ENCODE measurements at regions not wholly inside any gene's neighbourhood (a gene's known extent, or its start where the extent isn't known, plus 50 kb on each side); places are given as distances from the start of the nearest gene placed in this dataset.

GRCh38 chr13:22487932-22488331, 692.8 kb upstream of the SGCG start:
- H3K4me1 Mint-ChIP-seq, result no peaks in the 10 kb centered on the region
- ATAC-seq (ENCODE audit: low read depth), result no peak
- intact Hi-C loops (cut with micrococcal nuclease), result no loop called here
- ChIA-PET POLR2A (no interaction called here), CTCF (no interaction called here)
- no peaks in the 10 kb centered on the region for H3K36me3 Mint-ChIP-seq (ENCODE audit: low read depth)
- H3K9me3 Mint-ChIP-seq, result peaks cover 2% of the 10 kb centered on the region
- no peak for DNase-seq
- H3K4me3 Mint-ChIP-seq, result no peak overlapping the region
- TF ChIP-seq CTCF (IDR thresholded peaks at IDR 0.05), result no peak
- no peaks in the 10 kb centered on the region for H3K27me3 Mint-ChIP-seq
- H3K27ac Mint-ChIP-seq, result no peak overlapping the region

GRCh38 chr13:22489771-22490170, 691.0 kb upstream of the SGCG start:
- DNase-seq, result no peak
- Mint-ChIP-seq H3K27ac (no peak overlapping the region), H3K4me3 (no peak overlapping the region), H3K9me3 (peaks cover 6% of the 10 kb centered on the region), H3K4me1 (no peaks in the 10 kb centered on the region), H3K27me3 (no peaks in the 10 kb centered on the region), H3K36me3 (ENCODE audit: low read depth) (no peaks in the 10 kb centered on the region)
- no peak for ATAC-seq (ENCODE audit: low read depth)
- ChIA-PET CTCF (no interaction called here), POLR2A (no interaction called here)
- intact Hi-C loops (cut with micrococcal nuclease), result no loop called here
- no peak for TF ChIP-seq CTCF (IDR thresholded peaks at IDR 0.05)

- TF ChIP-seq CTCF (IDR thresholded peaks at IDR 0.05), result no peak
- intact Hi-C loops (cut with micrococcal nuclease), result no loop called here
- POLR2A ChIA-PET, result no interaction called here
- no peaks in the 10 kb centered on the region for H3K36me3 Mint-ChIP-seq (ENCODE audit: low read depth)
- no peaks in the 10 kb centered on the region for H3K4me1 Mint-ChIP-seq
- CTCF ChIA-PET, result no interaction called here
- no peak overlapping the region for H3K4me3 Mint-ChIP-seq
- peaks cover 7% of the 10 kb centered on the region for H3K9me3 Mint-ChIP-seq
- H3K27me3 Mint-ChIP-seq, result no peaks in the 10 kb centered on the region
- no peak for DNase-seq
- H3K27ac Mint-ChIP-seq, result no peak overlapping the region
- ATAC-seq (ENCODE audit: low read depth), result no peak
Observed at GRCh38 chr13:22495819-22496218, 685.0 kb upstream of the SGCG start.

- no peak for TF ChIP-seq CTCF (IDR thresholded peaks at IDR 0.05)
- ChIA-PET POLR2A (no interaction called here), CTCF (no interaction called here)
- H3K4me3 Mint-ChIP-seq, result no peak overlapping the region
- no peak for ATAC-seq (ENCODE audit: low read depth)
- H3K27me3 Mint-ChIP-seq, result no peaks in the 10 kb centered on the region
- intact Hi-C loops (cut with micrococcal nuclease), result no loop called here
- no peaks in the 10 kb centered on the region for H3K36me3 Mint-ChIP-seq (ENCODE audit: low read depth)
- no peaks in the 10 kb centered on the region for H3K4me1 Mint-ChIP-seq
- no peak overlapping the region for H3K27ac Mint-ChIP-seq
- H3K9me3 Mint-ChIP-seq, result peaks cover 7% of the 10 kb centered on the region
- DNase-seq, result no peak
Observed at GRCh38 chr13:22496803-22497508, 683.8 kb upstream of the SGCG start.

GRCh38 chr13:22497991-22498780, 682.6 kb upstream of the SGCG start:
- TF ChIP-seq CTCF (IDR thresholded peaks at IDR 0.05), result no peak
- no peak overlapping the region for H3K4me3 Mint-ChIP-seq
- H3K4me1 Mint-ChIP-seq, result no peaks in the 10 kb centered on the region
- DNase-seq (no peak), ATAC-seq (ENCODE audit: low read depth) (no peak)
- no peak overlapping the region for H3K27ac Mint-ChIP-seq
- CTCF ChIA-PET, result no interaction called here
- POLR2A ChIA-PET, result no interaction called here
- intact Hi-C loops (cut with micrococcal nuclease), result no loop called here
- no peaks in the 10 kb centered on the region for H3K36me3 Mint-ChIP-seq (ENCODE audit: low read depth)
- peaks cover 7% of the 10 kb centered on the region for H3K9me3 Mint-ChIP-seq
- H3K27me3 Mint-ChIP-seq, result no peaks in the 10 kb centered on the region
